ENCODE measurements at regions not wholly inside any gene's neighbourhood (a gene's known extent, or its start where the extent isn't known, plus 50 kb on each side); places are given as distances from the start of the nearest gene placed in this dataset.

DNA sequence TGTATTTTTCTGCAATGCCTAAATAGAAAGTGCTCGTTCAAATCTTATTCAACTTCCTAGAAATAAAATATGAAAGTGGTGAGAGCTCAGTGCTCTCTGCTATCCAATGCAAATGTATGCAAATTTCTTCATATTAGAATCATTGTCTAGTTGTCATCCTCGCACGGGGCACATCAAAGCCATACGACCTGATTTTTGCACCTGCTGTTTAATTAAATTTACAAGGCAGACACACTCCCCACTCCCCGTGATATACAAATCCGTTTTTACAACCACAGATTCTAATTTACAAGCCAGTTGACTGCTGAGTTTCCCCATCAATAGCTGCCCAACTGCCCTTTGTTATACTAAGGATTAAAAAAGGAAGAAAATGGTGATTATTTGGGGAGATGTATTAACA is 284.6 kb downstream of the RNF144A start:
- TF ChIP-seq TAF1 (IDR thresholded peaks at IDR 0.05; ENCODE audit: borderline replicate concordance, insufficient read depth, low read length) (no peak), SIN3A (IDR thresholded peaks at IDR 0.05; ENCODE audit: borderline replicate concordance, insufficient read depth, low read length) (no peak), POLR2AphosphoS5 (IDR thresholded peaks at IDR 0.05; ENCODE audit: low read depth, low read length) (no peak), FOXP2 (optimal IDR thresholded peaks at IDR 0.05; ENCODE audit: borderline replicate concordance, extremely low read depth, extremely low read length, insufficient read depth) (no peak)
- TF ChIP-seq, protein P1, sequence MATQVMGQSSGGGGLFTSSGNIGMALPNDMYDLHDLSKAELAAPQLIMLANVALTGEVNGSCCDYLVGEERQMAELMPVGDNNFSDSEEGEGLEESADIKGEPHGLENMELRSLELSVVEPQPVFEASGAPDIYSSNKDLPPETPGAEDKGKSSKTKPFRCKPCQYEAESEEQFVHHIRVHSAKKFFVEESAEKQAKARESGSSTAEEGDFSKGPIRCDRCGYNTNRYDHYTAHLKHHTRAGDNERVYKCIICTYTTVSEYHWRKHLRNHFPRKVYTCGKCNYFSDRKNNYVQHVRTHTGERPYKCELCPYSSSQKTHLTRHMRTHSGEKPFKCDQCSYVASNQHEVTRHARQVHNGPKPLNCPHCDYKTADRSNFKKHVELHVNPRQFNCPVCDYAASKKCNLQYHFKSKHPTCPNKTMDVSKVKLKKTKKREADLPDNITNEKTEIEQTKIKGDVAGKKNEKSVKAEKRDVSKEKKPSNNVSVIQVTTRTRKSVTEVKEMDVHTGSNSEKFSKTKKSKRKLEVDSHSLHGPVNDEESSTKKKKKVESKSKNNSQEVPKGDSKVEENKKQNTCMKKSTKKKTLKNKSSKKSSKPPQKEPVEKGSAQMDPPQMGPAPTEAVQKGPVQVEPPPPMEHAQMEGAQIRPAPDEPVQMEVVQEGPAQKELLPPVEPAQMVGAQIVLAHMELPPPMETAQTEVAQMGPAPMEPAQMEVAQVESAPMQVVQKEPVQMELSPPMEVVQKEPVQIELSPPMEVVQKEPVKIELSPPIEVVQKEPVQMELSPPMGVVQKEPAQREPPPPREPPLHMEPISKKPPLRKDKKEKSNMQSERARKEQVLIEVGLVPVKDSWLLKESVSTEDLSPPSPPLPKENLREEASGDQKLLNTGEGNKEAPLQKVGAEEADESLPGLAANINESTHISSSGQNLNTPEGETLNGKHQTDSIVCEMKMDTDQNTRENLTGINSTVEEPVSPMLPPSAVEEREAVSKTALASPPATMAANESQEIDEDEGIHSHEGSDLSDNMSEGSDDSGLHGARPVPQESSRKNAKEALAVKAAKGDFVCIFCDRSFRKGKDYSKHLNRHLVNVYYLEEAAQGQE (IDR thresholded peaks at IDR 0.05; ENCODE audit: insufficient read depth in 1 of 2, low read depth in 2 of 2, low read length in 2 of 2), result no peak

DNA sequence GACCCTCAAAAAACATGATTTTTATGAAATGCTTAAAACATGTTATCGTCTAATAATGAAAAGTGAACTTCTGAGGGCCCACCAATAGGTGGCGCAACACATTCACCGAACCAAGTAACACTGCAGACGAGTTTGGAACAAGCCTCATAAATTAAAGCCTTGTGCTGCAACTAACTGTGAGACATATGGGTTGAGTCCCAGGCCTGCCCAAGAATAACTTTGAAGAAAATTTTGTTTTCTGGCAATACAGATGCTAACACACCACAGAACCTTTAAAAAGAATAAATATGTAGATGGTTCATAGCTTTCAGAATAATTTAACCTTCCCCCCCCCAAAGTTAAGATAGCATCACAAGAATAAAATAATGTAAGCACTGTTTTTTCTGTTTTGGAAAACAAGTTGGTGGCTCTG is 285.9 kb downstream of the RNF144A start:
- TF ChIP-seq SIN3A (IDR thresholded peaks at IDR 0.05; ENCODE audit: borderline replicate concordance, insufficient read depth, low read length) (no peak), TAF1 (IDR thresholded peaks at IDR 0.05; ENCODE audit: borderline replicate concordance, insufficient read depth, low read length) (no peak), FOXP2 (optimal IDR thresholded peaks at IDR 0.05; ENCODE audit: borderline replicate concordance, extremely low read depth, extremely low read length, insufficient read depth) (no peak), POLR2AphosphoS5 (IDR thresholded peaks at IDR 0.05; ENCODE audit: low read depth, low read length) (no peak)
- TF ChIP-seq, protein P1 (IDR thresholded peaks at IDR 0.05; ENCODE audit: insufficient read depth in 1 of 2, low read depth in 2 of 2, low read length in 2 of 2), result no peak

DNA sequence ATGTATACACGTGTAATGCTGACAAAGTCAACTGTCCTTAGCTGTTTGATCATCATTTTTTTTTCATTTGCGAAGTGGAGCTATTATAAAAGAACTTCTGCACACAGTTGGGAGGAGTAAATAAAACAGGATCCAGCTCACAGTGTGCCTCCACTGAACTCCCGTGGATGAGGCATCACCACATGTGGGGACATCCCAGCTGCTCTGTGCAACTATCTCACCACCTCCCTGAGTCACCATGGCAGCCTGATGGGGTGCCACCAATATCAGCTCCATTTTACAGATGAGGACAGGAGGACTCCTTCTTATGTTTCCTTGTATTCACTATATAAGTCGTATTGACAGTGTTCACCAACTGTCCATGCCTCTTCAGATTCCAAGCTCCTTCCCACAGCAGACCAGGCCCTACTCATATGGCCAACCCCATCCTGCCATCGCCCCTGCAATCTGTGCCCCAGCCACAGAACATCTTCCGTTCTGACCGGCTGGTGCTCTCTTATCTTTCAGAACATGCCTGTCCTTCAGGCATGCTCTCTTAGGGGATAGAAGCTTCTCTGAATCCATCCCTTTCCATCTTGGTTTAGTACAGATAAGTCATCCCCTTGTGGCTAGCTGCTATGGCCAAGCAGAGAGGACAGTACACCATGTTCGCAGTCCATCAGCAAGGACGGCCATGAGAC is 288.1 kb downstream of the RNF144A start:
- TF ChIP-seq SIN3A (IDR thresholded peaks at IDR 0.05; ENCODE audit: borderline replicate concordance, insufficient read depth, low read length) (no peak), POLR2AphosphoS5 (IDR thresholded peaks at IDR 0.05; ENCODE audit: low read depth, low read length) (no peak), FOXP2 (optimal IDR thresholded peaks at IDR 0.05; ENCODE audit: borderline replicate concordance, extremely low read depth, extremely low read length, insufficient read depth) (no peak), TAF1 (IDR thresholded peaks at IDR 0.05; ENCODE audit: borderline replicate concordance, insufficient read depth, low read length) (no peak)
- TF ChIP-seq, protein P1 (IDR thresholded peaks at IDR 0.05; ENCODE audit: insufficient read depth in 1 of 2, low read depth in 2 of 2, low read length in 2 of 2), result no peak

DNA sequence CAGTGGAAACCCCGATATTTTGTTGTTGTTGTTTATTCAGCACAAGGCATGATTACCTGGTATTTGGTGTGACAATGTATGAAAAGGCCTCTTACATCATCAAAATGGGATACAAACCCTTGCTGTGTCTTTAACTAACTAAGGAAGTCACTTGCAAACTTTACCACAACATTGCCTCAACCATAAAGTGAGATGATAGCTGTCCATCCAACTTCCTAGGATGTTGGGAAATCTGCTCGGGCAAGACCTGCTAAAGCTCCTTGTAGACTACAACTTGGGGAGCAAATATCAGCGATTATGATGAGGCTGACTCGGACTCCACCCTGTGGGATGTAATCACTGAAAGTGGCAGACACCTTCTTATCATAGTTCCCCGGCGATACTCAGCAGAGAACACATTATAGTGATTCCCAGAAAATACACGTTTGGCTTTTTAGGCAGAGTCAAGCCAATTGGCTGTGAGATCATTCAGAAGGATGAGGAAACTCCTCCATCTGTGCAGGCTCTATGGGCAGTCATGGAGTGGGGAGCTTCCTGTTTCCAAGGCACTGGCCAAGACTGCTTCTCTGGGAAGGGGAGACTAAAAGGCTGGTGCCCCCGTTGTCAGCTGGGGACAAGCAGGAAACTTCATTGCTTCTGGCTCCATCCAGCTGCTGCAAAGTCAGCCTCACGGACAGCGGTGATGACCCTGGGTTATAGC is 289.0 kb downstream of the RNF144A start:
- TF ChIP-seq, protein P1 (IDR thresholded peaks at IDR 0.05; ENCODE audit: insufficient read depth in 1 of 2, low read depth in 2 of 2, low read length in 2 of 2), result no peak
- TF ChIP-seq SIN3A (IDR thresholded peaks at IDR 0.05; ENCODE audit: borderline replicate concordance, insufficient read depth, low read length), result no peak
- TF ChIP-seq TAF1 (IDR thresholded peaks at IDR 0.05; ENCODE audit: borderline replicate concordance, insufficient read depth, low read length), result no peak
- no peak for TF ChIP-seq POLR2AphosphoS5 (IDR thresholded peaks at IDR 0.05; ENCODE audit: low read depth, low read length)
- TF ChIP-seq FOXP2 (optimal IDR thresholded peaks at IDR 0.05; ENCODE audit: borderline replicate concordance, extremely low read depth, extremely low read length, insufficient read depth), result no peak
